ENCODE measurements at regions not wholly inside any gene's neighbourhood (a gene's known extent, or its start where the extent isn't known, plus 50 kb on each side); places are given as distances from the start of the nearest gene placed in this dataset.

GRCh38 chr6:169847901-169848311 is 96.5 kb downstream of the ERMARD start:
- TF ChIP-seq POLR2A (IDR thresholded peaks at IDR 0.05; ENCODE audit: low read depth, low read length) (no peak), POLR2AphosphoS5 (IDR thresholded peaks at IDR 0.05; ENCODE audit: low read depth, low read length) (no peak), TAF1 (IDR thresholded peaks at IDR 0.05; ENCODE audit: low read depth, low read length) (no peak), PAX5 (IDR thresholded peaks at IDR 0.05; ENCODE audit: insufficient read depth, low read length, severe bottlenecking) (no peak)
